ENCODE measurements at regions not wholly inside any gene's neighbourhood (a gene's known extent, or its start where the extent isn't known, plus 50 kb on each side); places are given as distances from the start of the nearest gene placed in this dataset.

GRCh38 chr11:115963156-115963555 is 458.9 kb upstream of the CADM1 start:
- TF ChIP-seq CTCF (IDR thresholded peaks at IDR 0.05; ENCODE audit: low read depth, low read length, missing input control) (no peak), TAF1 (conservative IDR thresholded peaks at IDR 0.05) (no peak), NR2F2 (IDR thresholded peaks at IDR 0.05) (no peak), RXRA (IDR thresholded peaks at IDR 0.05) (no peak), RAD21 (IDR thresholded peaks at IDR 0.05) (no peak), REST (IDR thresholded peaks at IDR 0.05) (no peak), YY1 (IDR thresholded peaks at IDR 0.05) (no peak), JUND (IDR thresholded peaks at IDR 0.05) (no peak), GABPA (IDR thresholded peaks at IDR 0.05 in 1 of 2, conservative IDR thresholded peaks at IDR 0.05 in 1 of 2) (no peak), EGR1 (IDR thresholded peaks at IDR 0.05; ENCODE audit: low read depth in 2 of 2) (no peak), MAX (IDR thresholded peaks at IDR 0.05) (no peak), ATF3 (IDR thresholded peaks at IDR 0.05) (no peak)
